Smooth muscle cell (in vitro differentiated cells): ENCODE measurements at regions not wholly inside any gene's neighbourhood (a gene's known extent, or its start where the extent isn't known, plus 50 kb on each side); places are given as distances from the start of the nearest gene placed in this dataset.

Experiments
- DNase-seq: peaks from one replicate; lab custom pipeline; 2025; ENCODE audit not compliant: unreplicated experiment; lab: John Stamatoyannopoulos, UW
- H2AFZ ChIP-seq: fragments of 200-600 bp; sonication (generic); 2 replicates; pipeline ENCODE4 v1.6.0; 2016; ENCODE audit warnings: antibody characterized with exemption, low read depth, mild to moderate bottlenecking
- H3F3A ChIP-seq: fragments of 200-600 bp; sonication (generic); 2 replicates; pipeline ENCODE4 v1.6.0; 2017; ENCODE audit warnings: antibody characterized with exemption, low read depth
- H3K27ac ChIP-seq: fragments of 200-600 bp; sonication (generic); 2 replicates; pipeline ENCODE4 v1.5.1; 2016; ENCODE audit warnings: low read depth, mild to moderate bottlenecking
- H3K27me3 ChIP-seq: fragments of 200-600 bp; sonication (generic); 2 replicates; pipeline ENCODE4 v1.6.1; 2016; ENCODE audit warnings: low read depth, mild to moderate bottlenecking
- H3K36me3 ChIP-seq: fragments of 200-600 bp; sonication (generic); 2 replicates; pipeline ENCODE4 v1.5.1; 2016; ENCODE audit warnings: low read depth
- H3K4me1 ChIP-seq: fragments of 200-600 bp; sonication (generic); 2 replicates; pipeline ENCODE4 v1.5.1; 2016; ENCODE audit warnings: low read depth
- H3K4me2 ChIP-seq: fragments of 200-600 bp; sonication (generic); 2 replicates; pipeline ENCODE4 v1.6.0; 2016; ENCODE audit warnings: mild to moderate bottlenecking
- H3K4me3 ChIP-seq: fragments of 200-600 bp; sonication (generic); 2 replicates; pipeline ENCODE4 v1.5.1; 2016; ENCODE audit warnings: mild to moderate bottlenecking
- H3K79me2 ChIP-seq: fragments of 200-600 bp; sonication (generic); 2 replicates; pipeline ENCODE4 v1.6.0; 2016; ENCODE audit warnings: low read depth, mild to moderate bottlenecking
- H3K9ac ChIP-seq: fragments of 200-600 bp; sonication (generic); 2 replicates; pipeline ENCODE4 v1.6.0; 2016; ENCODE audit warnings: low read depth
- H3K9me3 ChIP-seq: fragments of 200-600 bp; sonication (generic); replicated peaks from 2 replicates; pipeline ENCODE4 v1.5.1; 2016; ENCODE audit warnings: low read depth
- H4K20me1 ChIP-seq: fragments of 200-600 bp; sonication (generic); 2 replicates; pipeline ENCODE4 v1.6.0; 2016; ENCODE audit warnings: low read depth
- whole genome bisulfite sequencing: methylation state at CpG from one replicate; pipeline ENCODE4 v1.1.7; 2016; ENCODE audit warnings: low lambda C conversion rate; 5-methylcytosine and 5-hydroxymethylcytosine counted together
- TF ChIP-seq, protein P1 (sequence below): fragments of 200-600 bp; sonication (generic); IDR thresholded peaks from 2 replicates; pipeline ENCODE4 v1.5.1; 2017; ENCODE audit warnings: borderline replicate concordance, mild to moderate bottlenecking, antibody characterized with exemption; ENCODE audit not compliant: insufficient read depth, poor library complexity, severe bottlenecking

DNA sequence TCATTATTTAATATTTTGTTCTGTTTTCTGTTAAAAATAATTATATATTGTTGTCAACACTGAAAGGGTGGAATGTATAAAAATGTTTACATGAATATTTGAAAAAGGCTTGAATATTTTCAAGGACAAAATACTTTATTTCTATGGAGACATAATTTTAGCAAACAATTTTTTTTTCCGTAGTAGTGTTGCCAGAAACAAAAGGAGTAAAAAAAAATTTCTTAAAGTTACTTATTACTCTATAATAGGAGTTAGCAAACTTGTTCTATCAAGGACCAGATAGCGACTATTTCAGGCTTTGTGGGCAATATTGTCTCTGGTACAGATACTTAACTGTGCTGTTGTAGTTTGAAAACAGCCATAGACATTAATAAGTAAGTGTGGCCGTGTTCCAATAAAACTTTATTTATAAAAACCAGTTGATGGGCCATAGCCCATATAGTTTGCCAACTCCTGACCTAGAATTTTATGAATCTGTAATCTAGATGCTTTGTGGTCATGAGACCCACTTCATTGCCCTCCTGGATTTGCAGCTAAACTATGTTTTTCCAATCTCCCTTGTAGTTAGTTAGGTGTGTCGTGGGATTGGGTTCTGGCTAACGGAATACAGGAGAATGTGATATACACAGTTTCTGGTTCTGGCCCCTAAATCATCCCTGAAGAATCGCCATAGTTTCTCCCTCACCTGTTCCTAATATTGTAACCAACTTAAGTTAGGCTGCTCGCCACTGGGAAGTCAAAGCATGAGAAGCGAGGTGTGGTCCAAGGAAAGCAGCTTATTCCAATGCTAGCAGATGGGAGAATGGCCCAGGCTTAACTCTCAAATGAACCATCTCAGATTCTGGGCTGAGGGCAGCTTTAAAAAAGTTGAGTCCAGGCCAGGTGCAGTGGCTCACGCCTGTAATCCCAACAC is 153.6 kb downstream of the ABCA8 start:
- 98% methylated on average over 9 of the region's 9 CpGs for WGBS
- Histone ChIP-seq H3K27me3 (peaks cover 8% of the 10 kb centered on the region), H4K20me1 (no peaks in the 10 kb centered on the region)

DNA sequence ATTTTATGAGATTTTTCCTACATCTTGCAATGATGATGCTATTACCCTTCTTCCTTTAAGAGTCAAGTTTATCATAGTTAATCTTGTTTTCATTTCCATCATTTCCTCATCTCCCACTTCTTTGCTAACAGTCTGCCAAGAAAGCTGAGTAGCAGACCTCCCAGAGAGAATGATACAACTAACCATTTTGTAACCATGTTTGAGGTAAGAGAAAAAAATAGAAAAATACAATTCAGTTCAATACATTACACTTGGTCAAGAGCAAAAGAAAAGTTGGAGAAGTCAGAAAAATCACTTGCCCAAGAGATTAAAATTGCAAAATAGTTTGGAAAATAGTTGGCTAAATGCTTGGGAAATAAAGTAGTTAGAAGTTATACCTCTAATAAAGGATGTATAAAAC is 154.4 kb downstream of the ABCA8 start:
- H3K4me2 ChIP-seq: no peak overlapping the region
- no peak overlapping the region for H3K27ac ChIP-seq
- H4K20me1 ChIP-seq: no peaks in the 10 kb centered on the region
- H3K4me1 ChIP-seq: no peaks in the 10 kb centered on the region
- H3F3A ChIP-seq: no peaks in the 10 kb centered on the region
- H3K4me3 ChIP-seq: no peak overlapping the region
- TF ChIP-seq, protein P1, sequence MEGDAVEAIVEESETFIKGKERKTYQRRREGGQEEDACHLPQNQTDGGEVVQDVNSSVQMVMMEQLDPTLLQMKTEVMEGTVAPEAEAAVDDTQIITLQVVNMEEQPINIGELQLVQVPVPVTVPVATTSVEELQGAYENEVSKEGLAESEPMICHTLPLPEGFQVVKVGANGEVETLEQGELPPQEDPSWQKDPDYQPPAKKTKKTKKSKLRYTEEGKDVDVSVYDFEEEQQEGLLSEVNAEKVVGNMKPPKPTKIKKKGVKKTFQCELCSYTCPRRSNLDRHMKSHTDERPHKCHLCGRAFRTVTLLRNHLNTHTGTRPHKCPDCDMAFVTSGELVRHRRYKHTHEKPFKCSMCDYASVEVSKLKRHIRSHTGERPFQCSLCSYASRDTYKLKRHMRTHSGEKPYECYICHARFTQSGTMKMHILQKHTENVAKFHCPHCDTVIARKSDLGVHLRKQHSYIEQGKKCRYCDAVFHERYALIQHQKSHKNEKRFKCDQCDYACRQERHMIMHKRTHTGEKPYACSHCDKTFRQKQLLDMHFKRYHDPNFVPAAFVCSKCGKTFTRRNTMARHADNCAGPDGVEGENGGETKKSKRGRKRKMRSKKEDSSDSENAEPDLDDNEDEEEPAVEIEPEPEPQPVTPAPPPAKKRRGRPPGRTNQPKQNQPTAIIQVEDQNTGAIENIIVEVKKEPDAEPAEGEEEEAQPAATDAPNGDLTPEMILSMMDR: no peak
- H3K27me3 ChIP-seq: peaks cover 8% of the 10 kb centered on the region
- H3K79me2 ChIP-seq: no peaks in the 10 kb centered on the region
- no peak for DNase-seq
- no peak overlapping the region for H3K9ac ChIP-seq
- H3K9me3 ChIP-seq: no peaks in the 10 kb centered on the region
- no peaks in the 10 kb centered on the region for H3K36me3 ChIP-seq
- H2AFZ ChIP-seq: no peak overlapping the region

More for the DNA sequence above, 153.6 kb downstream of the ABCA8 start:
- H3K9ac ChIP-seq: no peak overlapping the region
- H3K27ac ChIP-seq: no peak overlapping the region
- no peak for DNase-seq
- TF ChIP-seq, protein P1: no peak
- no peaks in the 10 kb centered on the region for H3F3A ChIP-seq
- H3K36me3 ChIP-seq: no peaks in the 10 kb centered on the region
- H3K4me2 ChIP-seq: no peak overlapping the region
- H2AFZ ChIP-seq: no peak overlapping the region
- no peaks in the 10 kb centered on the region for H3K4me1 ChIP-seq
- no peak overlapping the region for H3K4me3 ChIP-seq
- no peaks in the 10 kb centered on the region for H3K79me2 ChIP-seq
- H3K9me3 ChIP-seq: no peaks in the 10 kb centered on the region

DNA sequence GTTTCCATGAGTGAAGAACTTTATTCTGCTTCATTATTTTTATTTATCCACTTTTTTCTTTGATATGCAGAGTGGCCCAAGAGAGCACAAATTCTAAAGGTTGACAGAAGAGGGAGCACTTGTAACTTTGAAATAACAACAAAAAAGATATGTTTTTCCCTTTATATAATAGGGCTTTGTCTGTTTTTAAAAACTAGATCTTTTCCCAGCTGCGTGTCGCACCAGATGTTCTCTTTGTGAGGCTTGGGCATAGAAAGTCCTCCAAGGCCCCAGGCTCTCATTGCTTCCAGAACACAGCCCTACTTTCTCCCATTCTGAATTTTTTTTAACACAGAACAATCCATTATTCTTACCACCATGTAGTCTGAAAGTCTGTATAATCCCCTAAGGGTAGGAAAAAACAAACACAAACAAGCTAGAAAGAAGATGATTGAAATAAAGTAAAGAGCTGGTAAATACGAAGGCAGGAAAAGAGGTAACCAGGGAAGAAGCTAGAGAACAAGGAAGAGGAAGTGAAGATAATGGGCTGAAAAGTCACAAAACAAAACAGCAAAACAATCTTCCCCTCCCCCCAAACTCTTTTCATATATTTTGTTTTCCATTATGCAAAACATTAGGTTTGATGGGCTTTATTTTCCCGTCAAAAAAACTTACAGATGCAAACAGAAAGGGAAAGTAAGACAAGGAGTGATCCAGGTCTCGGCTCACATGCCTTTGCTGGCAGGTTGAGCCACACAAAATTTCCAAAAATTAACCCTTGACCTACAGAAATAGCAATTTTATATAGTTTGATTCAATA is 160.4 kb downstream of the ABCA8 start:
- H3K79me2 ChIP-seq: no peaks in the 10 kb centered on the region
- no peaks in the 10 kb centered on the region for H3K9me3 ChIP-seq
- H3K36me3 ChIP-seq: no peaks in the 10 kb centered on the region
- H3K4me1 ChIP-seq: peaks cover 4% of the 10 kb centered on the region
- H3K9ac ChIP-seq: no peak overlapping the region
- no peak overlapping the region for H3K4me3 ChIP-seq
- no peaks in the 10 kb centered on the region for H4K20me1 ChIP-seq
- peak overlapping the region; percentile 14 for H3K27ac ChIP-seq
- DNase-seq: no peak
- peaks cover 4% of the 10 kb centered on the region for H3K27me3 ChIP-seq
- H3F3A ChIP-seq: no peaks in the 10 kb centered on the region
- peak overlapping the region; percentile 43 for H2AFZ ChIP-seq
- peak overlapping the region; percentile 56 for H3K4me2 ChIP-seq
- TF ChIP-seq, protein P1: peak; percentile 37
- WGBS: 67% methylated on average over 5 of the region's 5 CpGs
